GM19397 (cell line): ENCODE measurements at regions not wholly inside any gene's neighbourhood (a gene's known extent, or its start where the extent isn't known, plus 50 kb on each side); places are given as distances from the start of the nearest gene placed in this dataset.
"Not testable (repeated sequence)": the region's sequence is repeated elsewhere in the genome, so short reads cannot be mapped to it uniquely, and the experiment has no call there.

Experiments used
- ATAC-seq: cut with Tn5 transposase; IDR thresholded peaks from one replicate; pipeline ENCODE4 v1.9.1; 2021; ENCODE audit warnings: mild to moderate bottlenecking, moderate library complexity; ENCODE audit not compliant: unreplicated experiment

GRCh38 chr13:62482351-62482750 is 1066.7 kb upstream of the PCDH20 start:
- ATAC-seq: no peak

- no peak for ATAC-seq
Measured at GRCh38 chr13:62473944-62474237, 1058.2 kb upstream of the PCDH20 start.

- no peak for ATAC-seq
Measured at GRCh38 chr13:62473190-62473943, 1057.7 kb upstream of the PCDH20 start.

GRCh38 chr13:62453761-62454160 is 1038.1 kb upstream of the PCDH20 start:
- no peak for ATAC-seq

- ATAC-seq: no peak
Measured at GRCh38 chr13:62450759-62451158, 1035.1 kb upstream of the PCDH20 start.

GRCh38 chr13:62447771-62448382 is 1032.2 kb upstream of the PCDH20 start:
- not testable (repeated sequence) for ATAC-seq

GRCh38 chr13:62444805-62445204 is 1029.2 kb upstream of the PCDH20 start:
- ATAC-seq: no peak

- no peak for ATAC-seq
Measured at GRCh38 chr13:62434081-62434480, 1018.4 kb upstream of the PCDH20 start.

GRCh38 chr13:62433660-62434059 is 1018.0 kb upstream of the PCDH20 start:
- ATAC-seq: no peak

GRCh38 chr13:62432906-62433305 is 1017.3 kb upstream of the PCDH20 start:
- no peak for ATAC-seq

GRCh38 chr13:62432295-62432694 is 1016.6 kb upstream of the PCDH20 start:
- no peak for ATAC-seq

GRCh38 chr13:62431852-62432251 is 1016.2 kb upstream of the PCDH20 start:
- ATAC-seq: no peak

- ATAC-seq: no peak
Measured at GRCh38 chr13:62418872-62419271, 1003.2 kb upstream of the PCDH20 start.

GRCh38 chr13:62418376-62418775 is 1002.7 kb upstream of the PCDH20 start:
- no peak for ATAC-seq

- ATAC-seq: no peak
Measured at GRCh38 chr13:62407871-62408270, 992.2 kb upstream of the PCDH20 start.

GRCh38 chr13:62388515-62388914 is 972.9 kb upstream of the PCDH20 start:
- ATAC-seq: no peak

GRCh38 chr13:62387647-62388046 is 972.0 kb upstream of the PCDH20 start:
- ATAC-seq: no peak

- not testable (repeated sequence) for ATAC-seq
Measured at GRCh38 chr13:62379241-62379640, 963.6 kb upstream of the PCDH20 start.

- no peak for ATAC-seq
Measured at GRCh38 chr13:62377838-62378237, 962.2 kb upstream of the PCDH20 start.

GRCh38 chr13:62375653-62376052 is 960.0 kb upstream of the PCDH20 start:
- ATAC-seq: no peak

GRCh38 chr13:62371737-62372136 is 956.1 kb upstream of the PCDH20 start:
- ATAC-seq: no peak

GRCh38 chr13:62367971-62368370 is 952.3 kb upstream of the PCDH20 start:
- not testable (repeated sequence) for ATAC-seq

GRCh38 chr13:62360609-62361008 is 945.0 kb upstream of the PCDH20 start:
- no peak for ATAC-seq
